ENCODE measurements at regions not wholly inside any gene's neighbourhood (a gene's known extent, or its start where the extent isn't known, plus 50 kb on each side); places are given as distances from the start of the nearest gene placed in this dataset.

DNA sequence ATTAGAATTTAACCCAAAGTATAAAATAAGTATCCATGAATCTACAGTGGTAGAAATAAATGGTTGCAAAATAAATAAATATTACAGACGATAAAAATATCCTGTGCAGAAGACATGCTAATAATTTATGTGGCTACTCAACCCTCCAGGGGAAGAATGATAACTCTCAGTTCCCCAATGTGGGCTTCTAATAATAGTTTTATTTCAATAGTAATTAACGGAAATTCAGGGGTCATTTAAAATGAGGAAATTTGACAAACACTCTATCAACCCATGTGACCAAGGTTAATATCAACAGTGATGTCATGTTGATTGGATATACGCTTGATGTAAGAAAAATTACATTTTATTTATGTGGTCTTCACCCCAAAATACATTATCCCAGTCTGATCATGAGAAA is 1082.6 kb upstream of the LRRTM3 start:
- ChIA-PET CTCF (no interaction called here), POLR2A (no interaction called here)
- no peaks in the 10 kb centered on the region for H3K9me3 ChIP-seq
- DNase-seq, result no peak
- H3K4me3 ChIP-seq (ENCODE audit: low read depth, low read length), result no peak overlapping the region
- Mint-ChIP-seq H3K27ac (ENCODE audit: unreplicated experiment) (no peak overlapping the region), H3K4me3 (ENCODE audit: unreplicated experiment) (no peak overlapping the region), H3K27me3 (ENCODE audit: insufficient read depth, unreplicated experiment) (peaks cover 3% of the 10 kb centered on the region), H3K4me1 (ENCODE audit: low read depth, unreplicated experiment) (no peaks in the 10 kb centered on the region), H3K36me3 (ENCODE audit: insufficient read depth, unreplicated experiment) (peaks cover 6% of the 10 kb centered on the region), H3K9me3 (ENCODE audit: unreplicated experiment) (no peaks in the 10 kb centered on the region)
- intact Hi-C loops (cut with micrococcal nuclease; ENCODE audit: unreplicated experiment), result no loop called here
- TF ChIP-seq, protein P1, sequence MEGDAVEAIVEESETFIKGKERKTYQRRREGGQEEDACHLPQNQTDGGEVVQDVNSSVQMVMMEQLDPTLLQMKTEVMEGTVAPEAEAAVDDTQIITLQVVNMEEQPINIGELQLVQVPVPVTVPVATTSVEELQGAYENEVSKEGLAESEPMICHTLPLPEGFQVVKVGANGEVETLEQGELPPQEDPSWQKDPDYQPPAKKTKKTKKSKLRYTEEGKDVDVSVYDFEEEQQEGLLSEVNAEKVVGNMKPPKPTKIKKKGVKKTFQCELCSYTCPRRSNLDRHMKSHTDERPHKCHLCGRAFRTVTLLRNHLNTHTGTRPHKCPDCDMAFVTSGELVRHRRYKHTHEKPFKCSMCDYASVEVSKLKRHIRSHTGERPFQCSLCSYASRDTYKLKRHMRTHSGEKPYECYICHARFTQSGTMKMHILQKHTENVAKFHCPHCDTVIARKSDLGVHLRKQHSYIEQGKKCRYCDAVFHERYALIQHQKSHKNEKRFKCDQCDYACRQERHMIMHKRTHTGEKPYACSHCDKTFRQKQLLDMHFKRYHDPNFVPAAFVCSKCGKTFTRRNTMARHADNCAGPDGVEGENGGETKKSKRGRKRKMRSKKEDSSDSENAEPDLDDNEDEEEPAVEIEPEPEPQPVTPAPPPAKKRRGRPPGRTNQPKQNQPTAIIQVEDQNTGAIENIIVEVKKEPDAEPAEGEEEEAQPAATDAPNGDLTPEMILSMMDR (IDR thresholded peaks at IDR 0.05; ENCODE audit: insufficient read depth in 1 of 2, low read depth in 1 of 2, low read length in 1 of 2, severe bottlenecking in 1 of 2, unreplicated experiment in 1 of 2), result no peak
- H3K36me3 ChIP-seq (ENCODE audit: control insufficient read depth, insufficient read depth, low read length), result no peaks in the 10 kb centered on the region
- no TSS peak for BruUV-seq (replicated peaks)
- H3K27me3 ChIP-seq (replicated peaks; ENCODE audit: control insufficient read depth, insufficient read depth, low read length), result no peaks in the 10 kb centered on the region
- no peaks in the 10 kb centered on the region for H3K4me1 ChIP-seq

DNA sequence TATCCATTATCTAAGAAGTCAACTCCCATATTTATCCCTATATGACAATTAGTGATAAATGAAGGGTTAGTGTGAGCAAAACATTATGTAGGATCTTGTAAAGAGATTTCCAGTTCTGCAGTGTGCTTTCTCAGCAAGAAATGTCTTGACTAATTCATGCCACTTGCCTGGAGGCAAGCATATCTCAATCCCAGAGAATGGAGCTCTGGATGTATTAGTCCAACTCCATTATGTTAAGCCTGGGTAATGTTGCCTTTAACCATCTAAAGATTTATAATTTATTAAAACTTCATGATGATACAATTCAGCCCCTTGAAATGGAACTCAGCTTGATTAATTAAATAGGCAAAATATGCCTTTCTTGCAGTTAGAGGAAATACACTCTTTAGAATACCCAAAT is 1079.9 kb upstream of the LRRTM3 start:
- DNase-seq, result no peak
- Mint-ChIP-seq H3K36me3 (ENCODE audit: insufficient read depth, unreplicated experiment) (peaks cover 6% of the 10 kb centered on the region), H3K4me3 (ENCODE audit: unreplicated experiment) (no peak overlapping the region), H3K9me3 (ENCODE audit: unreplicated experiment) (no peaks in the 10 kb centered on the region), H3K4me1 (ENCODE audit: low read depth, unreplicated experiment) (no peaks in the 10 kb centered on the region), H3K27me3 (ENCODE audit: insufficient read depth, unreplicated experiment) (peaks cover 7% of the 10 kb centered on the region), H3K27ac (ENCODE audit: unreplicated experiment) (no peak overlapping the region)
- no peaks in the 10 kb centered on the region for H3K9me3 ChIP-seq
- H3K4me1 ChIP-seq, result no peaks in the 10 kb centered on the region
- no peak overlapping the region for H3K4me3 ChIP-seq (ENCODE audit: low read depth, low read length)
- BruUV-seq (replicated peaks), result no TSS peak
- intact Hi-C loops (cut with micrococcal nuclease; ENCODE audit: unreplicated experiment), result no loop called here
- TF ChIP-seq, protein P1 (IDR thresholded peaks at IDR 0.05; ENCODE audit: insufficient read depth in 1 of 2, low read depth in 1 of 2, low read length in 1 of 2, severe bottlenecking in 1 of 2, unreplicated experiment in 1 of 2), result no peak
- H3K36me3 ChIP-seq (ENCODE audit: control insufficient read depth, insufficient read depth, low read length), result no peaks in the 10 kb centered on the region
- no peaks in the 10 kb centered on the region for H3K27me3 ChIP-seq (replicated peaks; ENCODE audit: control insufficient read depth, insufficient read depth, low read length)
- POLR2A ChIA-PET, result no interaction called here
- CTCF ChIA-PET, result no interaction called here

DNA sequence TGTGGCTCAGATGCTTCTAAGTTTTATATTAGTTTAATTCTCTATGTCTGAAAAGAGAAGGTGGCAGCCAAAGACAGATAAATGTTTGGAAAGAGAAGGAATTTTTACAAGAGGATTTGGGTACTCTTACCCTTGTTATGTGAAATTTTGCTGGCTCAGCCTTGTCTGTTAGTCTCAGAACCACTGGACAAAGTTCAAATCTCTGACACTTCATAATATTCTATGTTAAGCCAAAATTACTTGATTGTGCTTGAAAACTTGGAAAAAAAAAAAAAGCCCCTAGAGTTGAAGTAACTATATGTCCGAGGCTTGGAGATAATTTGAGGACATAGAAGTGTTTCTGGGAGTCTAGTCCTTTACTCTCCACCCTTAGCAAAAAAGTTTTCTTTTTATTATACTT is 1079.3 kb upstream of the LRRTM3 start:
- Mint-ChIP-seq H3K9me3 (ENCODE audit: unreplicated experiment) (no peaks in the 10 kb centered on the region), H3K4me3 (ENCODE audit: unreplicated experiment) (no peak overlapping the region), H3K27me3 (ENCODE audit: insufficient read depth, unreplicated experiment) (peaks cover 7% of the 10 kb centered on the region), H3K4me1 (ENCODE audit: low read depth, unreplicated experiment) (no peaks in the 10 kb centered on the region), H3K27ac (ENCODE audit: unreplicated experiment) (no peak overlapping the region), H3K36me3 (ENCODE audit: insufficient read depth, unreplicated experiment) (peaks cover 6% of the 10 kb centered on the region)
- H3K4me3 ChIP-seq (ENCODE audit: low read depth, low read length), result no peak overlapping the region
- intact Hi-C loops (cut with micrococcal nuclease; ENCODE audit: unreplicated experiment), result no loop called here
- H3K36me3 ChIP-seq (ENCODE audit: control insufficient read depth, insufficient read depth, low read length), result no peaks in the 10 kb centered on the region
- H3K9me3 ChIP-seq, result no peaks in the 10 kb centered on the region
- no peaks in the 10 kb centered on the region for H3K4me1 ChIP-seq
- TF ChIP-seq, protein P1 (IDR thresholded peaks at IDR 0.05; ENCODE audit: insufficient read depth in 1 of 2, low read depth in 1 of 2, low read length in 1 of 2, severe bottlenecking in 1 of 2, unreplicated experiment in 1 of 2), result no peak
- BruUV-seq (replicated peaks), result no TSS peak
- H3K27me3 ChIP-seq (replicated peaks; ENCODE audit: control insufficient read depth, insufficient read depth, low read length), result no peaks in the 10 kb centered on the region
- ChIA-PET POLR2A (no interaction called here), CTCF (no interaction called here)
- no peak for DNase-seq

All from Caco-2 (cell line).